Uterus (tissue), 2 donors: ENCODE measurements at regions not wholly inside any gene's neighbourhood (a gene's known extent, or its start where the extent isn't known, plus 50 kb on each side); places are given as distances from the start of the nearest gene placed in this dataset.

Source experiments
- POLR2A ChIP-seq, 2 donors: fragments of 450-650 bp; IDR thresholded peaks; one replicate each; pipeline ENCODE4 v1.6.1; 2016; ENCODE audit warnings: antibody characterized with exemption in 2 of 2, mild to moderate bottlenecking in 1 of 2, moderate library complexity in 1 of 2
- TF ChIP-seq, protein P1 (sequence below), 4 experiments: fragments of 200-600 bp in 2 of 4; fragments of 450-650 bp in 2 of 4; sonication (generic) in 2 of 4; IDR thresholded peaks; one replicate each; pipeline ENCODE4 v1.5.1; 2016 to 2019; ENCODE audit warnings: antibody characterized with exemption in 4 of 4, mild to moderate bottlenecking in 2 of 4, moderate library complexity in 1 of 4

- TF ChIP-seq, protein P1, sequence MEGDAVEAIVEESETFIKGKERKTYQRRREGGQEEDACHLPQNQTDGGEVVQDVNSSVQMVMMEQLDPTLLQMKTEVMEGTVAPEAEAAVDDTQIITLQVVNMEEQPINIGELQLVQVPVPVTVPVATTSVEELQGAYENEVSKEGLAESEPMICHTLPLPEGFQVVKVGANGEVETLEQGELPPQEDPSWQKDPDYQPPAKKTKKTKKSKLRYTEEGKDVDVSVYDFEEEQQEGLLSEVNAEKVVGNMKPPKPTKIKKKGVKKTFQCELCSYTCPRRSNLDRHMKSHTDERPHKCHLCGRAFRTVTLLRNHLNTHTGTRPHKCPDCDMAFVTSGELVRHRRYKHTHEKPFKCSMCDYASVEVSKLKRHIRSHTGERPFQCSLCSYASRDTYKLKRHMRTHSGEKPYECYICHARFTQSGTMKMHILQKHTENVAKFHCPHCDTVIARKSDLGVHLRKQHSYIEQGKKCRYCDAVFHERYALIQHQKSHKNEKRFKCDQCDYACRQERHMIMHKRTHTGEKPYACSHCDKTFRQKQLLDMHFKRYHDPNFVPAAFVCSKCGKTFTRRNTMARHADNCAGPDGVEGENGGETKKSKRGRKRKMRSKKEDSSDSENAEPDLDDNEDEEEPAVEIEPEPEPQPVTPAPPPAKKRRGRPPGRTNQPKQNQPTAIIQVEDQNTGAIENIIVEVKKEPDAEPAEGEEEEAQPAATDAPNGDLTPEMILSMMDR (IDR thresholded peaks at IDR 0.05), result no peak
- TF ChIP-seq POLR2A (IDR thresholded peaks at IDR 0.05), result no peak
These were observed 1375.7 kb downstream of the PCDH9 start for GRCh38 chr13:65854431-65854830.
